AG04450 (cell line): ENCODE measurements at regions not wholly inside any gene's neighbourhood (a gene's known extent, or its start where the extent isn't known, plus 50 kb on each side); places are given as distances from the start of the nearest gene placed in this dataset.

Experiments
- CTCF ChIA-PET: fragments of 300-600, 350-600 bp; formaldehyde crosslinking; extraction: SDS; loops from one replicate; lab custom pipeline; 2022; ENCODE audit warnings: antibody characterized with exemption, inconsistent platforms; lab: Charles Lee
- POLR2A ChIA-PET: fragments of 350-600 bp; formaldehyde crosslinking; extraction: SDS; loops from one replicate; lab custom pipeline; 2021; ENCODE audit warnings: antibody characterized with exemption, inconsistent platforms; lab: Yijun Ruan, JAX
- DNase-seq: peaks from one replicate; pipeline ENCODE4 v3.0.0-alpha.2; 2011; ENCODE audit warnings: low read depth, low spot score
- H3K27ac ChIP-seq: one replicate; pipeline ENCODE4 v1.5.1; 2012; ENCODE audit warnings: low read depth, low read length, control low read depth
- H3K27me3 ChIP-seq: one replicate; pipeline ENCODE4 v1.6.0; 2012; ENCODE audit warnings: low read length; ENCODE audit not compliant: control insufficient read depth, insufficient read depth
- H3K4me3 ChIP-seq: 2 replicates; pipeline ENCODE4 v1.5.1; 2011; ENCODE audit warnings: mild to moderate bottlenecking, low read depth, low read length, control low read depth
- H3K9me3 ChIP-seq: 2 replicates; pipeline ENCODE4 v1.5.1; 2012; ENCODE audit warnings: low read length; ENCODE audit not compliant: control insufficient read depth, insufficient read depth
- CTCF ChIP-seq: IDR thresholded peaks from 2 replicates; pipeline ENCODE4 v1.5.1; 2011; ENCODE audit warnings: low read depth, low read length, control low read depth, inconsistent platforms

- Histone ChIP-seq H3K4me3 (no peak overlapping the region), H3K9me3 (peaks cover 24% of the 10 kb centered on the region), H3K27ac (no peak overlapping the region), H3K27me3 (no peaks in the 10 kb centered on the region)
- ChIA-PET CTCF (no interaction called here), POLR2A (no interaction called here)
- DNase-seq, result no peak
- no peak for TF ChIP-seq CTCF
Observed at GRCh38 chr20:12798286-12798685, 210.5 kb upstream of the SPTLC3 start.

- Histone ChIP-seq H3K27me3 (no peaks in the 10 kb centered on the region), H3K4me3 (no peak overlapping the region), H3K9me3 (peaks cover 16% of the 10 kb centered on the region), H3K27ac (no peak overlapping the region)
- no peak for TF ChIP-seq CTCF
- DNase-seq, result no peak
- ChIA-PET POLR2A (no interaction called here), CTCF (no interaction called here)
Observed at GRCh38 chr20:12808006-12808567, 200.7 kb upstream of the SPTLC3 start.

- DNase-seq, result no peak
- Histone ChIP-seq H3K4me3 (no peak overlapping the region), H3K27ac (no peak overlapping the region), H3K9me3 (no peaks in the 10 kb centered on the region), H3K27me3 (no peaks in the 10 kb centered on the region)
- TF ChIP-seq CTCF, result no peak
- CTCF ChIA-PET, result no interaction called here
- POLR2A ChIA-PET, result no interaction called here
Observed at GRCh38 chr20:12815231-12815768, 193.5 kb upstream of the SPTLC3 start.

GRCh38 chr20:12815778-12816408, 192.9 kb upstream of the SPTLC3 start:
- DNase-seq, result no peak
- Histone ChIP-seq H3K9me3 (no peaks in the 10 kb centered on the region), H3K4me3 (no peak overlapping the region), H3K27me3 (no peaks in the 10 kb centered on the region), H3K27ac (no peak overlapping the region)
- POLR2A ChIA-PET, result no interaction called here
- TF ChIP-seq CTCF, result no peak
- CTCF ChIA-PET, result no interaction called here

- POLR2A ChIA-PET, result no interaction called here
Observed at GRCh38 chr20:12821249-12821648, 187.5 kb upstream of the SPTLC3 start.

More at GRCh38 chr20:12821249-12821648, 187.5 kb upstream of the SPTLC3 start:
- no peaks in the 10 kb centered on the region for H3K27me3 ChIP-seq
- no peak overlapping the region for H3K4me3 ChIP-seq
- DNase-seq, result no peak
- CTCF ChIA-PET, result no interaction called here
- TF ChIP-seq CTCF, result no peak
- no peak overlapping the region for H3K27ac ChIP-seq
- H3K9me3 ChIP-seq, result no peaks in the 10 kb centered on the region
